ENCODE measurements at regions not wholly inside any gene's neighbourhood (a gene's known extent, or its start where the extent isn't known, plus 50 kb on each side); places are given as distances from the start of the nearest gene placed in this dataset.

DNA sequence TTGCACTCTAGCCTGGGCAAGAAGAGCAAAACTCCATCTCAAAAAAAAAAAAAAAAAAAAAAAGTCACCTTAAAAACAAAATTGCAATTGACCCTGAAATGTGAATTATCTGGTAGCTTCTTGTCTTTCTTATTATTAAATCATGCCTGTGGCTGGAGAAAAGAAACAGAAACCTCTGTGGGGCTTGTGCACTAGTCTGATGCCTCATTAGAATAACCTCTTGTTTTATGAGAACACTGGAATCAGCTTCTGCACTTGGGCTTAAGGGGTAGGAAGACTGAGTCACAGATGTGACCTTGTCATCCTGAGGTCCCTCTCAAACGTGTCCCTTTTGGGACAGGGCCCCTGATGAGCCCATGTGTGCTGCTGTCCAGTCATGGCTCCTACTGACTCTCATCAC lies 237.9 kb downstream of the DACT1 start:
- Mint-ChIP-seq H3K9me3 (no peaks in the 10 kb centered on the region), H3K4me1 (peaks cover 9% of the 10 kb centered on the region), H3K27me3 (ENCODE audit: low read depth) (no peaks in the 10 kb centered on the region), H3K27ac (ENCODE audit: unreplicated experiment) (no peak overlapping the region), H3K4me3 (no peak overlapping the region), H3K36me3 (ENCODE audit: low read depth) (no peaks in the 10 kb centered on the region)
- TF ChIP-seq, protein P1, sequence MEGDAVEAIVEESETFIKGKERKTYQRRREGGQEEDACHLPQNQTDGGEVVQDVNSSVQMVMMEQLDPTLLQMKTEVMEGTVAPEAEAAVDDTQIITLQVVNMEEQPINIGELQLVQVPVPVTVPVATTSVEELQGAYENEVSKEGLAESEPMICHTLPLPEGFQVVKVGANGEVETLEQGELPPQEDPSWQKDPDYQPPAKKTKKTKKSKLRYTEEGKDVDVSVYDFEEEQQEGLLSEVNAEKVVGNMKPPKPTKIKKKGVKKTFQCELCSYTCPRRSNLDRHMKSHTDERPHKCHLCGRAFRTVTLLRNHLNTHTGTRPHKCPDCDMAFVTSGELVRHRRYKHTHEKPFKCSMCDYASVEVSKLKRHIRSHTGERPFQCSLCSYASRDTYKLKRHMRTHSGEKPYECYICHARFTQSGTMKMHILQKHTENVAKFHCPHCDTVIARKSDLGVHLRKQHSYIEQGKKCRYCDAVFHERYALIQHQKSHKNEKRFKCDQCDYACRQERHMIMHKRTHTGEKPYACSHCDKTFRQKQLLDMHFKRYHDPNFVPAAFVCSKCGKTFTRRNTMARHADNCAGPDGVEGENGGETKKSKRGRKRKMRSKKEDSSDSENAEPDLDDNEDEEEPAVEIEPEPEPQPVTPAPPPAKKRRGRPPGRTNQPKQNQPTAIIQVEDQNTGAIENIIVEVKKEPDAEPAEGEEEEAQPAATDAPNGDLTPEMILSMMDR (conservative IDR thresholded peaks at IDR 0.05), result no peak
- DNase-seq (ENCODE audit: low read depth, low spot score), result no peak

DNA sequence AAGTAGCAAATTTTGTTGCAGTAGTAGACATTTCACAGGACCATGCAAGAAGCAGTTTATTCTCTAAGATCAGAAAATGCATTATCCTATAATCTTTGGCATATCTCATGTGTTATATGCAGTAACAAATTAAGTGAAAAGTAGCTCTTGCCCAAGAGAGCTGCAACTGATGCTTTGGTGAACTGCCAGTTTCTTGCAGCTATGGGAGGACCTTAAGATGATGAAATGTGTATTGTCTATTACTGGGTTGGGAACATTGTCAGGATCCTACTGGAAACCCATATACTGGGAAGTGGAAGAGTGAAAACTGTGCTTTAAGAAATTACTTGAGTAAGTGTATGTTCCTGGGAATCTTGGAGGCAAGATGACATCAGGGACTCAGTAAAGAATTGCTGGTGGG lies 238.8 kb downstream of the DACT1 start:
- no peak for DNase-seq (ENCODE audit: low read depth, low spot score)
- Mint-ChIP-seq H3K27ac (ENCODE audit: unreplicated experiment) (no peak overlapping the region), H3K4me1 (peaks cover 9% of the 10 kb centered on the region), H3K4me3 (no peak overlapping the region), H3K27me3 (ENCODE audit: low read depth) (no peaks in the 10 kb centered on the region), H3K9me3 (no peaks in the 10 kb centered on the region), H3K36me3 (ENCODE audit: low read depth) (no peaks in the 10 kb centered on the region)
- TF ChIP-seq, protein P1 (conservative IDR thresholded peaks at IDR 0.05), result no peak

- DNase-seq (ENCODE audit: low read depth, low spot score), result no peak
- Mint-ChIP-seq H3K9me3 (no peaks in the 10 kb centered on the region), H3K36me3 (ENCODE audit: low read depth) (no peaks in the 10 kb centered on the region), H3K4me1 (no peaks in the 10 kb centered on the region), H3K4me3 (no peak overlapping the region), H3K27me3 (ENCODE audit: low read depth) (no peaks in the 10 kb centered on the region), H3K27ac (ENCODE audit: unreplicated experiment) (no peak overlapping the region)
- TF ChIP-seq, protein P1 (conservative IDR thresholded peaks at IDR 0.05), result no peak
These were observed 240.8 kb downstream of the DACT1 start for GRCh38 chr14:58878439-58879139.

DNA sequence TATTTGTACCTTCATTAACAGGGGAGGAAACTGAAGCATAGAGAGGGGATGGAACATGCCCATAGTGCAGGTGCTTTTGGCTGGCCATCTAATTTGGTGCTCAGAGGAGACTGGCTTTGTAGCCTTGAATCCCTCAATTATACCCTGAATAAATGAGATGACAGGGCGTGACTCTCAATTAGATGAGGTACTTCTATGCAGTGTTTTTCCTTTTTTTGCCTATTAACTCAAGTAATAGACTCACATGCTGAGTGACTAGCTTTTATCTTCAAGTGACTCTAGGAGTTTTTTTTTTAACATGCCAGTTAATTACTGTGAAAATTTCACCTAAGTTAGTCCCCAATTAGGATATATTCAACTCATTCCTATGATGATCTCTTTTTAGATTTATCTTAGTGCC lies 243.7 kb downstream of the DACT1 start:
- no peak overlapping the region for H3K4me3 Mint-ChIP-seq
- H3K36me3 Mint-ChIP-seq (ENCODE audit: low read depth), result no peaks in the 10 kb centered on the region
- H3K4me1 Mint-ChIP-seq, result no peaks in the 10 kb centered on the region
- no peak for DNase-seq (ENCODE audit: low read depth, low spot score)
- no peaks in the 10 kb centered on the region for H3K27me3 Mint-ChIP-seq (ENCODE audit: low read depth)
- H3K9me3 Mint-ChIP-seq, result no peaks in the 10 kb centered on the region
- TF ChIP-seq, protein P1 (conservative IDR thresholded peaks at IDR 0.05), result no peak
- no peak overlapping the region for H3K27ac Mint-ChIP-seq (ENCODE audit: unreplicated experiment)

DNA sequence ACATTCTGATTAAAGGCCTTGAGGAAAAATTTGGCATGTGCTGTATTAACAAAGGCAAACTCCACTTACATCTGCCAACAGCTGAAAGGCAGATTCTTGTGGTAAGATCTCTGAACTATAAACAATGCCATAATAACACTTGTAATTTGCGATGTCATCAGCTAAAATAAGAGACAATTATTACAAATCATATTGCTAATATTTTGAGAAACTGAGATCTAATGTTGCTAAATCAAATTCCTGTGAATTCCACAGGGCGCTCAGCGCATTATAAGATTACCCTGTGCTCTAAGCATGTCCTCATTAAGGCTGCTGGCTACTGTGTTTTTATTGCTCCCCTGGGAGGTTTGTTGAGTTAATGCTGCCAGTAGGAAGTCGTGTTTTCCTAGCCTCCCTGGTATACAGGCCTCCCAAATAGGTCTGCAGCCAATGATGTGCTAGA lies 244.8 kb downstream of the DACT1 start:
- no peak for DNase-seq (ENCODE audit: low read depth, low spot score)
- no peak overlapping the region for H3K27ac Mint-ChIP-seq (ENCODE audit: unreplicated experiment)
- H3K36me3 Mint-ChIP-seq (ENCODE audit: low read depth), result no peaks in the 10 kb centered on the region
- TF ChIP-seq, protein P1 (conservative IDR thresholded peaks at IDR 0.05), result no peak
- H3K4me3 Mint-ChIP-seq, result no peak overlapping the region
- no peaks in the 10 kb centered on the region for H3K9me3 Mint-ChIP-seq
- H3K4me1 Mint-ChIP-seq, result no peaks in the 10 kb centered on the region
- no peaks in the 10 kb centered on the region for H3K27me3 Mint-ChIP-seq (ENCODE audit: low read depth)

All from neural crest cell (in vitro differentiated cells).